ENCODE measurements at regions not wholly inside any gene's neighbourhood (a gene's known extent, or its start where the extent isn't known, plus 50 kb on each side); places are given as distances from the start of the nearest gene placed in this dataset.
"Not testable (repeated sequence)": the region's sequence is repeated elsewhere in the genome, so short reads cannot be mapped to it uniquely, and the experiment has no call there.

GRCh38 chr1:78203410-78203982 is 157.7 kb downstream of the GIPC2 start:
- not testable (repeated sequence) for DNase-seq; H3K4me3 Mint-ChIP-seq; ATAC-seq; H3K9me3 ChIP-seq (ENCODE audit: control insufficient read depth, low read length, poor library complexity, severe bottlenecking); H3K4me1 Mint-ChIP-seq; H3K27me3 Mint-ChIP-seq; H3K36me3 Mint-ChIP-seq (ENCODE audit: low read depth); H3K27ac Mint-ChIP-seq

- ATAC-seq (no peak), DNase-seq (no peak)
- Mint-ChIP-seq H3K4me3 (no peak overlapping the region), H3K4me1 (no peaks in the 10 kb centered on the region), H3K27me3 (peaks cover 4% of the 10 kb centered on the region), H3K36me3 (ENCODE audit: low read depth) (peaks cover 2% of the 10 kb centered on the region), H3K27ac (no peak overlapping the region)
- H3K9me3 ChIP-seq (ENCODE audit: control insufficient read depth, low read length, poor library complexity, severe bottlenecking), result no peaks in the 10 kb centered on the region
These were observed 164.4 kb downstream of the GIPC2 start for GRCh38 chr1:78210175-78210574.

GRCh38 chr1:78211483-78212092 is 165.8 kb downstream of the GIPC2 start:
- Mint-ChIP-seq H3K36me3 (ENCODE audit: low read depth) (peaks cover 2% of the 10 kb centered on the region), H3K4me1 (no peaks in the 10 kb centered on the region), H3K27ac (no peak overlapping the region), H3K4me3 (no peak overlapping the region), H3K27me3 (peaks cover 4% of the 10 kb centered on the region)
- no peaks in the 10 kb centered on the region for H3K9me3 ChIP-seq (ENCODE audit: control insufficient read depth, low read length, poor library complexity, severe bottlenecking)
- ATAC-seq (no peak), DNase-seq (no peak)

GRCh38 chr1:78214334-78214733 is 168.6 kb downstream of the GIPC2 start:
- ATAC-seq (no peak), DNase-seq (no peak)
- H3K36me3 Mint-ChIP-seq (ENCODE audit: low read depth), result peaks cover 2% of the 10 kb centered on the region
- no peaks in the 10 kb centered on the region for H3K4me1 Mint-ChIP-seq
- no peaks in the 10 kb centered on the region for H3K9me3 ChIP-seq (ENCODE audit: control insufficient read depth, low read length, poor library complexity, severe bottlenecking)
- H3K4me3 Mint-ChIP-seq, result no peak overlapping the region
- H3K27me3 Mint-ChIP-seq, result peaks cover 4% of the 10 kb centered on the region
- no peak overlapping the region for H3K27ac Mint-ChIP-seq

- Mint-ChIP-seq H3K4me3 (no peak overlapping the region), H3K36me3 (ENCODE audit: low read depth) (no peaks in the 10 kb centered on the region), H3K4me1 (no peaks in the 10 kb centered on the region), H3K27me3 (peaks cover 13% of the 10 kb centered on the region), H3K27ac (no peak overlapping the region)
- H3K9me3 ChIP-seq (ENCODE audit: control insufficient read depth, low read length, poor library complexity, severe bottlenecking), result no peaks in the 10 kb centered on the region
- DNase-seq, result no peak
- ATAC-seq, result no peak
These were observed 176.6 kb downstream of the GIPC2 start for GRCh38 chr1:78222225-78222959.

- Mint-ChIP-seq H3K27me3 (peaks cover 16% of the 10 kb centered on the region), H3K27ac (no peak overlapping the region), H3K4me3 (no peak overlapping the region), H3K36me3 (ENCODE audit: low read depth) (no peaks in the 10 kb centered on the region), H3K4me1 (no peaks in the 10 kb centered on the region)
- no peaks in the 10 kb centered on the region for H3K9me3 ChIP-seq (ENCODE audit: control insufficient read depth, low read length, poor library complexity, severe bottlenecking)
- DNase-seq (no peak), ATAC-seq (no peak)
These were observed 177.2 kb downstream of the GIPC2 start for GRCh38 chr1:78222960-78223358.

GRCh38 chr1:78223417-78224215 is 177.8 kb downstream of the GIPC2 start:
- H3K27ac Mint-ChIP-seq, result no peak overlapping the region
- DNase-seq (no peak), ATAC-seq (no peak)
- H3K9me3 ChIP-seq (ENCODE audit: control insufficient read depth, low read length, poor library complexity, severe bottlenecking), result no peaks in the 10 kb centered on the region
- no peaks in the 10 kb centered on the region for H3K36me3 Mint-ChIP-seq (ENCODE audit: low read depth)
- H3K27me3 Mint-ChIP-seq, result peaks cover 16% of the 10 kb centered on the region
- H3K4me3 Mint-ChIP-seq, result no peak overlapping the region
- H3K4me1 Mint-ChIP-seq, result no peaks in the 10 kb centered on the region

GRCh38 chr1:78224246-78224785 is 178.6 kb downstream of the GIPC2 start:
- DNase-seq (no peak), ATAC-seq (no peak)
- Mint-ChIP-seq H3K27me3 (peaks cover 17% of the 10 kb centered on the region), H3K4me1 (no peaks in the 10 kb centered on the region), H3K4me3 (no peak overlapping the region), H3K27ac (no peak overlapping the region), H3K36me3 (ENCODE audit: low read depth) (no peaks in the 10 kb centered on the region)
- H3K9me3 ChIP-seq (ENCODE audit: control insufficient read depth, low read length, poor library complexity, severe bottlenecking), result no peaks in the 10 kb centered on the region

- ATAC-seq (no peak), DNase-seq (no peak)
- no peaks in the 10 kb centered on the region for H3K4me1 Mint-ChIP-seq
- no peaks in the 10 kb centered on the region for H3K36me3 Mint-ChIP-seq (ENCODE audit: low read depth)
- no peak overlapping the region for H3K4me3 Mint-ChIP-seq
- no peak overlapping the region for H3K27ac Mint-ChIP-seq
- no peaks in the 10 kb centered on the region for H3K9me3 ChIP-seq (ENCODE audit: control insufficient read depth, low read length, poor library complexity, severe bottlenecking)
- H3K27me3 Mint-ChIP-seq, result peaks cover 20% of the 10 kb centered on the region
These were observed 179.2 kb downstream of the GIPC2 start for GRCh38 chr1:78224861-78225552.

GRCh38 chr1:78226784-78227183 is 181.0 kb downstream of the GIPC2 start:
- Mint-ChIP-seq H3K27ac (no peak overlapping the region), H3K4me3 (no peak overlapping the region), H3K4me1 (no peaks in the 10 kb centered on the region), H3K36me3 (ENCODE audit: low read depth) (no peaks in the 10 kb centered on the region), H3K27me3 (peaks cover 20% of the 10 kb centered on the region)
- ATAC-seq (no peak), DNase-seq (no peak)
- H3K9me3 ChIP-seq (ENCODE audit: control insufficient read depth, low read length, poor library complexity, severe bottlenecking), result no peaks in the 10 kb centered on the region

- H3K27me3 Mint-ChIP-seq, result peaks cover 28% of the 10 kb centered on the region
- ATAC-seq, result no peak
These were observed 182.2 kb downstream of the GIPC2 start for GRCh38 chr1:78227705-78228635.

GRCh38 chr1:78229344-78229743 is 183.6 kb downstream of the GIPC2 start:
- no peaks in the 10 kb centered on the region for H3K9me3 ChIP-seq (ENCODE audit: control insufficient read depth, low read length, poor library complexity, severe bottlenecking)
- Mint-ChIP-seq H3K4me3 (no peak overlapping the region), H3K4me1 (no peaks in the 10 kb centered on the region), H3K27me3 (peaks cover 28% of the 10 kb centered on the region), H3K36me3 (ENCODE audit: low read depth) (no peaks in the 10 kb centered on the region), H3K27ac (no peak overlapping the region)
- ATAC-seq (no peak), DNase-seq (no peak)

More at GRCh38 chr1:78227705-78228635, 182.2 kb downstream of the GIPC2 start:
- DNase-seq, result no peak
- no peaks in the 10 kb centered on the region for H3K4me1 Mint-ChIP-seq
- H3K9me3 ChIP-seq (ENCODE audit: control insufficient read depth, low read length, poor library complexity, severe bottlenecking), result no peaks in the 10 kb centered on the region
- no peak overlapping the region for H3K27ac Mint-ChIP-seq
- no peaks in the 10 kb centered on the region for H3K36me3 Mint-ChIP-seq (ENCODE audit: low read depth)
- H3K4me3 Mint-ChIP-seq, result no peak overlapping the region
